DND-41 (cell line): ENCODE measurements at regions not wholly inside any gene's neighbourhood (a gene's known extent, or its start where the extent isn't known, plus 50 kb on each side); places are given as distances from the start of the nearest gene placed in this dataset.

ENCODE experiments used
- EZH2 ChIP-seq: IDR thresholded peaks from 3 replicates; pipeline ENCODE4 v1.6.1; 2012; ENCODE audit warnings: borderline replicate concordance, low read depth, mild to moderate bottlenecking, moderate library complexity, low read length, inconsistent platforms; ENCODE audit not compliant: severe bottlenecking
- TF ChIP-seq, protein P1 (sequence below): IDR thresholded peaks from 2 replicates; pipeline ENCODE4 v1.5.1; 2012; ENCODE audit warnings: borderline replicate concordance, low read length, moderate library complexity, mild to moderate bottlenecking; ENCODE audit not compliant: poor library complexity, severe bottlenecking; ENCODE audit errors: extremely low read depth

DNA sequence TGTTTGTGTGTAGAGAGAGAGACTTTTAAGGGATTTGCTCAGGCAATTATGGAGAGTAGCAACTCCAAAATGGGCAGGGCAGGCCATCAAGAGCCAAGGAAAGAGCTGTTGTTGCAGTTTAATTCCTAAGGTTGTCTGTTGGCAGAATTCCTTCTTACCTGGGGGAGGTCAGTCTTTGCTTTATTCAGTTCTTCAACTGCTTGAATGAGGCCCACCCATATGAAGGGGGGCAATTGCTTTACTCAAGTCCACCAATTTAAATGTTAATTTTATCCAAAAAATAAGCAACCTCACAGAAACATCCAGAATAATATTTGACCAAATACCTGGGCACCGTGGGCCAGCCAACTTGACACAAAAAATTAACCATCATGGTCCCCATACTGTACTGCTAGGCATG is 137.7 kb upstream of the KLHL25 start:
- TF ChIP-seq, protein P1, sequence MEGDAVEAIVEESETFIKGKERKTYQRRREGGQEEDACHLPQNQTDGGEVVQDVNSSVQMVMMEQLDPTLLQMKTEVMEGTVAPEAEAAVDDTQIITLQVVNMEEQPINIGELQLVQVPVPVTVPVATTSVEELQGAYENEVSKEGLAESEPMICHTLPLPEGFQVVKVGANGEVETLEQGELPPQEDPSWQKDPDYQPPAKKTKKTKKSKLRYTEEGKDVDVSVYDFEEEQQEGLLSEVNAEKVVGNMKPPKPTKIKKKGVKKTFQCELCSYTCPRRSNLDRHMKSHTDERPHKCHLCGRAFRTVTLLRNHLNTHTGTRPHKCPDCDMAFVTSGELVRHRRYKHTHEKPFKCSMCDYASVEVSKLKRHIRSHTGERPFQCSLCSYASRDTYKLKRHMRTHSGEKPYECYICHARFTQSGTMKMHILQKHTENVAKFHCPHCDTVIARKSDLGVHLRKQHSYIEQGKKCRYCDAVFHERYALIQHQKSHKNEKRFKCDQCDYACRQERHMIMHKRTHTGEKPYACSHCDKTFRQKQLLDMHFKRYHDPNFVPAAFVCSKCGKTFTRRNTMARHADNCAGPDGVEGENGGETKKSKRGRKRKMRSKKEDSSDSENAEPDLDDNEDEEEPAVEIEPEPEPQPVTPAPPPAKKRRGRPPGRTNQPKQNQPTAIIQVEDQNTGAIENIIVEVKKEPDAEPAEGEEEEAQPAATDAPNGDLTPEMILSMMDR: no peak
- no peak for TF ChIP-seq EZH2
